DND-41 (cell line): ENCODE measurements at regions not wholly inside any gene's neighbourhood (a gene's known extent, or its start where the extent isn't known, plus 50 kb on each side); places are given as distances from the start of the nearest gene placed in this dataset.

ENCODE experiments used
- EZH2 ChIP-seq: IDR thresholded peaks from 3 replicates; pipeline ENCODE4 v1.6.1; 2012; ENCODE audit warnings: borderline replicate concordance, low read depth, mild to moderate bottlenecking, moderate library complexity, low read length, inconsistent platforms; ENCODE audit not compliant: severe bottlenecking
- TF ChIP-seq, protein P1 (sequence below): IDR thresholded peaks from 2 replicates; pipeline ENCODE4 v1.5.1; 2012; ENCODE audit warnings: borderline replicate concordance, low read length, moderate library complexity, mild to moderate bottlenecking; ENCODE audit not compliant: poor library complexity, severe bottlenecking; ENCODE audit errors: extremely low read depth

GRCh38 chr12:59084511-59085375, 164.4 kb upstream of the LRIG3 start:
- no peak for TF ChIP-seq EZH2
- TF ChIP-seq, protein P1, sequence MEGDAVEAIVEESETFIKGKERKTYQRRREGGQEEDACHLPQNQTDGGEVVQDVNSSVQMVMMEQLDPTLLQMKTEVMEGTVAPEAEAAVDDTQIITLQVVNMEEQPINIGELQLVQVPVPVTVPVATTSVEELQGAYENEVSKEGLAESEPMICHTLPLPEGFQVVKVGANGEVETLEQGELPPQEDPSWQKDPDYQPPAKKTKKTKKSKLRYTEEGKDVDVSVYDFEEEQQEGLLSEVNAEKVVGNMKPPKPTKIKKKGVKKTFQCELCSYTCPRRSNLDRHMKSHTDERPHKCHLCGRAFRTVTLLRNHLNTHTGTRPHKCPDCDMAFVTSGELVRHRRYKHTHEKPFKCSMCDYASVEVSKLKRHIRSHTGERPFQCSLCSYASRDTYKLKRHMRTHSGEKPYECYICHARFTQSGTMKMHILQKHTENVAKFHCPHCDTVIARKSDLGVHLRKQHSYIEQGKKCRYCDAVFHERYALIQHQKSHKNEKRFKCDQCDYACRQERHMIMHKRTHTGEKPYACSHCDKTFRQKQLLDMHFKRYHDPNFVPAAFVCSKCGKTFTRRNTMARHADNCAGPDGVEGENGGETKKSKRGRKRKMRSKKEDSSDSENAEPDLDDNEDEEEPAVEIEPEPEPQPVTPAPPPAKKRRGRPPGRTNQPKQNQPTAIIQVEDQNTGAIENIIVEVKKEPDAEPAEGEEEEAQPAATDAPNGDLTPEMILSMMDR = no peak
